ENCODE measurements at regions not wholly inside any gene's neighbourhood (a gene's known extent, or its start where the extent isn't known, plus 50 kb on each side); places are given as distances from the start of the nearest gene placed in this dataset.

- DNase-seq (ENCODE audit: low read depth in 4 of 4, low spot score in 3 of 4) = no peak
These were observed 113.8 kb upstream of the SPRY4 start for GRCh38 chr5:142438573-142438972.

GRCh38 chr5:142437563-142437962, 112.7 kb upstream of the SPRY4 start:
- no peak for DNase-seq (ENCODE audit: low read depth in 4 of 4, low spot score in 3 of 4)

- no peak for DNase-seq (ENCODE audit: low read depth in 4 of 4, low spot score in 3 of 4)
These were observed 110.7 kb upstream of the SPRY4 start for GRCh38 chr5:142435410-142436115.

GRCh38 chr5:142434322-142434612, 109.4 kb upstream of the SPRY4 start:
- DNase-seq (ENCODE audit: low read depth in 4 of 4, low spot score in 3 of 4) = no peak

- no peak for DNase-seq (ENCODE audit: low read depth in 4 of 4, low spot score in 3 of 4)
These were observed 108.9 kb upstream of the SPRY4 start for GRCh38 chr5:142433526-142434321.

GRCh38 chr5:142432961-142433360, 108.1 kb upstream of the SPRY4 start:
- DNase-seq (ENCODE audit: low read depth in 4 of 4, low spot score in 3 of 4) = no peak

- no peak for DNase-seq (ENCODE audit: low read depth in 4 of 4, low spot score in 3 of 4)
These were observed 107.6 kb upstream of the SPRY4 start for GRCh38 chr5:142432369-142432863.

- no peak for DNase-seq (ENCODE audit: low read depth in 4 of 4, low spot score in 3 of 4)
These were observed 104.1 kb upstream of the SPRY4 start for GRCh38 chr5:142428773-142429473.

- no peak for DNase-seq (ENCODE audit: low read depth in 4 of 4, low spot score in 3 of 4)
These were observed 103.4 kb upstream of the SPRY4 start for GRCh38 chr5:142428036-142428772.

GRCh38 chr5:142427529-142427928, 102.7 kb upstream of the SPRY4 start:
- DNase-seq (ENCODE audit: low read depth in 4 of 4, low spot score in 3 of 4) = no peak

GRCh38 chr5:142427015-142427364, 102.2 kb upstream of the SPRY4 start:
- DNase-seq (ENCODE audit: low read depth in 4 of 4, low spot score in 3 of 4) = no peak

GRCh38 chr5:142426129-142427014, 101.6 kb upstream of the SPRY4 start:
- no peak for DNase-seq (ENCODE audit: low read depth in 4 of 4, low spot score in 3 of 4)

- no peak for DNase-seq (ENCODE audit: low read depth in 4 of 4, low spot score in 3 of 4)
These were observed 100.7 kb upstream of the SPRY4 start for GRCh38 chr5:142425286-142426065.

GRCh38 chr5:142422429-142422828, 97.6 kb upstream of the SPRY4 start:
- no peak for DNase-seq (ENCODE audit: low read depth in 4 of 4, low spot score in 3 of 4)

- no peak for DNase-seq (ENCODE audit: low read depth in 4 of 4, low spot score in 3 of 4)
These were observed 97.0 kb upstream of the SPRY4 start for GRCh38 chr5:142421621-142422397.

- DNase-seq (ENCODE audit: low read depth in 4 of 4, low spot score in 3 of 4) = no peak
These were observed 96.4 kb upstream of the SPRY4 start for GRCh38 chr5:142421228-142421617.

- no peak for DNase-seq (ENCODE audit: low read depth in 4 of 4, low spot score in 3 of 4)
These were observed 95.9 kb upstream of the SPRY4 start for GRCh38 chr5:142420561-142421227.

GRCh38 chr5:142412581-142412980, 87.8 kb upstream of the SPRY4 start:
- no peak for DNase-seq (ENCODE audit: low read depth in 4 of 4, low spot score in 3 of 4)

Data from right renal pelvis (tissue), 4 donors.